HFFc6 (cell line): ENCODE measurements at regions not wholly inside any gene's neighbourhood (a gene's known extent, or its start where the extent isn't known, plus 50 kb on each side); places are given as distances from the start of the nearest gene placed in this dataset.
"Not testable (repeated sequence)": the region's sequence is repeated elsewhere in the genome, so short reads cannot be mapped to it uniquely, and the experiment has no call there.

Source experiments
- DNase-seq: peaks from one replicate; pipeline ENCODE4 v3.0.0-alpha.2; 2018
- H3K27ac Mint-ChIP-seq: 2 replicates; pipeline ENCODE4 v1.8.0; 2020; ENCODE audit warnings: mild to moderate bottlenecking, mixed read lengths
- H3K27me3 Mint-ChIP-seq: 2 replicates; pipeline ENCODE4 v1.8.0; 2021; ENCODE audit warnings: mild to moderate bottlenecking, moderate library complexity, mixed read lengths; ENCODE audit not compliant: insufficient read depth
- H3K36me3 Mint-ChIP-seq: 2 replicates; pipeline ENCODE4 v1.8.0; 2021; ENCODE audit warnings: low read depth, mixed read lengths
- H3K4me1 Mint-ChIP-seq: 2 replicates; pipeline ENCODE4 v1.8.0; 2020; ENCODE audit warnings: low read depth, mixed read lengths
- H3K4me3 Mint-ChIP-seq: 2 replicates; pipeline ENCODE4 v1.8.0; 2020; ENCODE audit warnings: mild to moderate bottlenecking, moderate library complexity, mixed read lengths
- H3K9me3 Mint-ChIP-seq: 2 replicates; pipeline ENCODE4 v1.8.0; 2020; ENCODE audit warnings: mild to moderate bottlenecking, mixed read lengths
- TF ChIP-seq, protein P1 (sequence below): fragments of 200-600 bp; sonication (generic); IDR thresholded peaks from 2 replicates; pipeline ENCODE4 v1.5.0; 2021; ENCODE audit warnings: antibody characterized with exemption, mild to moderate bottlenecking

DNA sequence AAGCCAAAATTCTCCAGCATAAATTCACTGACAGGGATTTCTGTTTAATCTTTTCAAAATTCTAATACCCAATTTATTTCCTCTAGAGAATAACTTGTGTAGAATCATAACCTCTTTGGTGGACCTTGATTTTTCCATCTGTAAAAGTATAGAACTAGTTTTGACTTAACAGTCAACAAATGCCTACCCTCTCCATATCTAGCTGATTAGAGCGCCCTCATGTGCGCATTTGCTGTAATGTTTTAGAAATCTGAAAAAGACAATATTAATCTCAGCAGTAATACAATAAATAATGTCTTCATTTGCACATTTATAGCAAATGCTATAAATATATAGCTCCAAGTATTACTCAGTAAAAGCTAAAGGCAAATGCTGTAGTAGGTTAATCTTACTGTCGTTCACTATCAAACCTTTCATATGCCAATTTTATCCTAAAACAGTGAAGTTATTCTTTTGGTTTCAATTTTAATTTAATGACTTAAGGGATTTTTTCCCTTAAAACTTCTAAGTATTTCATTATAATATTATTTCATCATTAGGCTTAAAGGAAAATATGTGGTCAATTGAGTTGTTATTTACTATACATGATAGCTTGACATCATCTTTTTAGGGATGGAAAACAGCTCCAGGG lies 153.6 kb upstream of the EFCAB3 start:
- not testable (repeated sequence) for H3K27ac Mint-ChIP-seq, H3K27me3 Mint-ChIP-seq, H3K4me3 Mint-ChIP-seq, H3K36me3 Mint-ChIP-seq, H3K4me1 Mint-ChIP-seq, H3K9me3 Mint-ChIP-seq
- DNase-seq, result peak; percentile 8
- TF ChIP-seq, protein P1, sequence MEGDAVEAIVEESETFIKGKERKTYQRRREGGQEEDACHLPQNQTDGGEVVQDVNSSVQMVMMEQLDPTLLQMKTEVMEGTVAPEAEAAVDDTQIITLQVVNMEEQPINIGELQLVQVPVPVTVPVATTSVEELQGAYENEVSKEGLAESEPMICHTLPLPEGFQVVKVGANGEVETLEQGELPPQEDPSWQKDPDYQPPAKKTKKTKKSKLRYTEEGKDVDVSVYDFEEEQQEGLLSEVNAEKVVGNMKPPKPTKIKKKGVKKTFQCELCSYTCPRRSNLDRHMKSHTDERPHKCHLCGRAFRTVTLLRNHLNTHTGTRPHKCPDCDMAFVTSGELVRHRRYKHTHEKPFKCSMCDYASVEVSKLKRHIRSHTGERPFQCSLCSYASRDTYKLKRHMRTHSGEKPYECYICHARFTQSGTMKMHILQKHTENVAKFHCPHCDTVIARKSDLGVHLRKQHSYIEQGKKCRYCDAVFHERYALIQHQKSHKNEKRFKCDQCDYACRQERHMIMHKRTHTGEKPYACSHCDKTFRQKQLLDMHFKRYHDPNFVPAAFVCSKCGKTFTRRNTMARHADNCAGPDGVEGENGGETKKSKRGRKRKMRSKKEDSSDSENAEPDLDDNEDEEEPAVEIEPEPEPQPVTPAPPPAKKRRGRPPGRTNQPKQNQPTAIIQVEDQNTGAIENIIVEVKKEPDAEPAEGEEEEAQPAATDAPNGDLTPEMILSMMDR, result peak; percentile 74

DNA sequence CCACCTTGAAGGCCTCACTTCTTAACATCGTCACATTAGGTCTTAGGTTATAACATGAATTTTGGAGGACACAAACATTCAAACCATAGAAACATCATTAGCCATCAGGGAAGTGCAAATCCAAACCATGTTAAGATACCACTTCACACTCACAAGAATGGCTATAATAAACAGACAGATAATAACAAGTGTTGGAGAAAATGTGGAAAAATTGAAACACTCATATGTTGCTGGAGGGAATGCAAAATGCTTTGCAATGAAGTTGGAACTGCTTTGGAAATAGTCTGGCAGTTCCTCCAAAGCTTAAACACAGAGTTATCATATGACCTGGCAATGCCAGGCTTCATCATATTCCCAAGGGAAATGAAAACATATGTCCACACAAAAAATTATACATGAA lies 156.8 kb upstream of the EFCAB3 start:
- H3K36me3 Mint-ChIP-seq, H3K27me3 Mint-ChIP-seq: not testable (repeated sequence)

DNA sequence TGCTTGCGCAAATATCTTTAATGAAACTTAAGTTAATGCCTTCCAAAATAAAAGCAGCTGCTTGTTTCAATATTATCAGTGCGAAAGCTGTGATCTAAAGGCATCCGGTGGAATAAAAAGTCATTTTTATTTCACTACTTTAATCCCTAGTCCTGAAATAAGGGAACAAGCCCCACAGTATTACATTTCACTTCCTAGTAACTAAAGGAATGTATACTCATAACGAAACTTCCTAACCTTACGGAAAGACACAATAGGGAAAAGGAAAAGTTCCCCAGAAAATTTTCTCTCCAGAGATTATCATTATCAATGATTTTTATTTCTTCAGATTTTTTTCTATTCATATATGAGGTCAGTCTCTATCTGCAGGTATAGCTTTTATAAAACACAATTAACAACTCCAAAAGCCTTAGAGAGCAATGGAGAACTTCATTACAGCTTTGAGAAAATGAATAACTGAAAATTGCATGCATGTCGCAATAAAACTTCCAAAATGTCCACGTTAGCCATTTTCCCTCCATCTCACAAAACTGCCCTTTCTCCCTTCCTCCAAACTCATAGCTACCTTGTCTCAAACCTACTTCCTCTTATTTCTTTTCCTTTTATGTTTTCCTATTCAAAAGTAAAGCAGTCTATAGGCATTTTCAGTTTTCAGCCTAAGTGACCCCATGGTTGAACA lies 154.3 kb upstream of the MED13 start:
- Mint-ChIP-seq H3K4me3 (no peak overlapping the region), H3K9me3 (no peaks in the 10 kb centered on the region), H3K27ac (no peak overlapping the region), H3K4me1 (no peaks in the 10 kb centered on the region), H3K36me3 (no peaks in the 10 kb centered on the region), H3K27me3 (peaks cover 4% of the 10 kb centered on the region)
- DNase-seq, result no peak
- TF ChIP-seq, protein P1, result no peak

More for the DNA sequence above, 156.8 kb upstream of the EFCAB3 start:
- not testable (repeated sequence) for H3K9me3 Mint-ChIP-seq, H3K4me3 Mint-ChIP-seq, DNase-seq, H3K4me1 Mint-ChIP-seq, H3K27ac Mint-ChIP-seq

DNA sequence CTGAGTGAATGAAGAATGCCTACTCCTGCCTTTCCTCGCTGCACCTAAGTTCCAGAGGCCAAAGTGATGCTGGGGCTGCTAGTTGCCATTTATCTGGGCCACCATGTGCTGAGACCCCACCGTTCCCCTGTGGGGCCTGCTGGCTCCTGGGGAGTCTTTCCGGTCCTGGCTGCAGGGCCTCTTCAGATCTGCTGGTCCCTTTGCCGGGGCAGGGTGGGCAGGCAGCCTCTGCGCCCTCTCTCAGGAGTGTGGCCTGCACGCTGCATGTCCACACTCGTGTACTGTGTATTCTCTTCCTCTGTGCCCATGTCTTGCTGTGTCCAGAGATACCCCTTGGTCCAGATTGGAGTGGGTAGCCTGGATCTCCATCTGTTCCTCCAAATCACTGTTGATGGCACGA lies 151.8 kb upstream of the MED13 start:
- DNase-seq, result no peak
- Mint-ChIP-seq H3K4me3 (no peak overlapping the region), H3K27ac (no peak overlapping the region), H3K27me3 (peaks cover 7% of the 10 kb centered on the region), H3K36me3 (no peaks in the 10 kb centered on the region), H3K4me1 (no peaks in the 10 kb centered on the region), H3K9me3 (no peaks in the 10 kb centered on the region)
- TF ChIP-seq, protein P1, result no peak

DNA sequence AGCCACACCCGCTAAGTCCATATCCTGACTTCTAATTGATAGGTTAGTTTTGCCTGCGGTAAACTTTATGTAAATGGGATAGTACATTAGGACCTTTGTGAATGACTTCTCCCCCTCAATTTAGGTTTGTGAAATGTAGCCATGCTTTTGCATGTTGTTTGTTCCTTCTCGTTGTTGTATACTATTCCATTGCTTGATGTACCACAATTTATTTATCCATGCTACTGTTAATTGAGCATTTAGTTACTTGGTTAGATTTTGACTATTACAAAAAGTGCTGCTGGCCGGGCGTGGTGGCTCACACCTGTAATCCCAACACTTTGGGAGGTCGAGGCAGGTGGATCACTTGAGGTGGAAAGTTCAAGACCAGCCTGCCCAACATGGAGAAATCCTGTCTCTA lies 150.8 kb upstream of the MED13 start:
- not testable (repeated sequence) for H3K4me3 Mint-ChIP-seq, H3K27ac Mint-ChIP-seq, H3K9me3 Mint-ChIP-seq, DNase-seq, H3K27me3 Mint-ChIP-seq, H3K36me3 Mint-ChIP-seq, H3K4me1 Mint-ChIP-seq

DNA sequence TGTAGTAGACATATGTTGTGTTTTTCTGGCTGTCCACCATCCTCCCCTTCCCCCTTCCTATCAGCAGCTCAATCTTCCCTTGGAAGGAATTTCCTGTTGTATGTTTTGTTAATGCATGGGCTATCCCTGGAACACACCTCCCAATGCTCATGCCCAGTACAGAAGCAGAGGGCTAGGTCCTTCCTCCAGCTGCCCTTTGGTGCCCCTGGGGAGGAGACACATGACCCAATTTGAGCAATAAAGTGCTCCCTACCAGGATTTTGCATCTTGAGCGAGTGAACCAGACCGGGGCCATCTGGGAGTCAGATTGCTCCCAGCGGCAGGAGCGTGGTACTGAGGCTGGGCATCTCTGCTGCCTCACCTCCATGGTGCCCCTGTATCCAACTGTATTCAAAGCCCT lies 141.5 kb upstream of the MED13 start:
- peaks cover 5% of the 10 kb centered on the region; the same call in 1 of the 2 replicates for H3K27me3 Mint-ChIP-seq
- H3K27ac Mint-ChIP-seq, result no peak overlapping the region
- no peaks in the 10 kb centered on the region; the same call in 1 of the 2 replicates for H3K9me3 Mint-ChIP-seq
- H3K4me3 Mint-ChIP-seq, result no peak overlapping the region
- peaks cover 18% of the 10 kb centered on the region for H3K4me1 Mint-ChIP-seq
- no peak for DNase-seq
- H3K36me3 Mint-ChIP-seq, result no peaks in the 10 kb centered on the region
- TF ChIP-seq, protein P1, result no peak; the same call in 1 of the 2 replicates

DNA sequence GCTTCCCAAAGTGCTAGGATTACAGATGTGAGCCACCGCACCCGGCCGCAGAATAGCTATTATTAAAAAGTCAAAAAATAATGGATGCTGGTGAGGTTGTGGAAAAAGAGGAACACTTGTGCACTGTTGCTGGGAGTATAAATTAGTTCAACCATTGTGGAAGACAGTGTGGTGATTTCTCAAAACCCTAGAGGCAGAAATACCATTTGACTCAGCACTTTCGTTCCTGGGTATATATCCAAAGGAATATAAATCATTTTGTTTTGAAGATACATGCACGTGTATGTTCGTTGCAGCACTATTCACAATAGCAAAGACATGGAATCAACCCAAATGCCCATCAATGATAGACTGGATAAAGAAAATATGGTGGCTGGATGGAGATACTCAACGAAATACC lies 132.1 kb upstream of the MED13 start:
- peaks cover 11% of the 10 kb centered on the region for H3K27me3 Mint-ChIP-seq
- DNase-seq, H3K4me1 Mint-ChIP-seq, H3K9me3 Mint-ChIP-seq, H3K36me3 Mint-ChIP-seq, H3K27ac Mint-ChIP-seq, H3K4me3 Mint-ChIP-seq: not testable (repeated sequence)

DNA sequence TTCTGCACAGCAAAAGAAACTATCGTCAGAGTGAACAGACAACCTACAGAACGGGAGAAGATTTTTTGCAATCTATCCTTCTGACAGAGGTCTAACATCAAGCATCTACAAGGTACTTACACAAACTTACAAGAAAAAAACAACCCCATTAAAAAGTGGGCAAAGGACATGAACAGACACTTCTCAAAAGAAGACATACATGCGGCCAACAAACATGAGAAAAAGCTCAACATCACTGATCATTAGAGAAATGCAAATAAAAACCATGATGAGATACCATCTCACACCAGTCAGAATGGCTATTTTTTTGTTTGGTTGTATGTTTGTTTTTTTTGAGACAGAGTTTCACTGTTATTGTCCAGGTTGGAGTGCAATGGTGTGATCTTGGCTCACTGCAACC lies 131.5 kb upstream of the MED13 start:
- not testable (repeated sequence) for H3K4me3 Mint-ChIP-seq, H3K27ac Mint-ChIP-seq, H3K9me3 Mint-ChIP-seq, DNase-seq, H3K36me3 Mint-ChIP-seq, H3K4me1 Mint-ChIP-seq
- peaks cover 11% of the 10 kb centered on the region for H3K27me3 Mint-ChIP-seq
